Thyroid gland (tissue), 4 donors: ENCODE measurements at regions not wholly inside any gene's neighbourhood (a gene's known extent, or its start where the extent isn't known, plus 50 kb on each side); places are given as distances from the start of the nearest gene placed in this dataset.

ENCODE experiments used
- POLR2A ChIP-seq, 2 donors: fragments of 450-650 bp; IDR thresholded peaks; one replicate each; pipeline ENCODE4 v1.6.1; 2017; ENCODE audit warnings: antibody characterized with exemption in 2 of 2, mild to moderate bottlenecking in 2 of 2, moderate library complexity in 1 of 2
- TF ChIP-seq, protein P1 (sequence below), 6 experiments: fragments of 200-600 bp in 3 of 6; fragments of 450-650 bp in 3 of 6; sonication (generic) in 3 of 6; IDR thresholded peaks; one replicate each; pipeline ENCODE4 v1.5.1; 2016 to 2019; ENCODE audit warnings: antibody characterized with exemption in 6 of 6, mild to moderate bottlenecking in 2 of 6, inconsistent platforms in 1 of 6, moderate library complexity in 1 of 6

DNA sequence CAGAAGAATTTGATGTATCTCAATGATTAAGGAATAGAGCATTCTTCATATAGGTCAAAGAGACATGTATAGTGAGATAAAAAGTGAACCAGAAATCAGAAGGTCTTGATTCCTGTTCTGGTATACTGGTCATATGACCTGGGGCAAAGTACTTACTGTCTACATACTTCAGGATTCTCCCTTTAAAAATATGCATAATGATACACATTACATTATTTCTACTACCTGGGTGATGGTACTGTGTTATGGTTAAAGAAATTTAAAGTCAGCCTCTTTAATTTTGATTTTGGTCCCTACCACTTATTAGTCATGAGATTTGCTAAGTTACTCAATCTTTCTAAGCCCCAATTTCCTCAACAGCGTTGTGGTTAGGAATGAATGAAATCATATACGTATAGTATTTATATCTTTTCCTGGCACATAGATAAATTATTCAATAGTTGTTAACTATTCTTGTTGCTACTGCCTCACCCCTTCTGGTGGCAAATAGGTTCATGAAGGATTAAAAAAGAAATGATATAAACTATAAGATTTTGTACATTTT, 984.1 kb downstream of the TLE4 start:
- no peak for TF ChIP-seq POLR2A (IDR thresholded peaks at IDR 0.05)
- TF ChIP-seq, protein P1, sequence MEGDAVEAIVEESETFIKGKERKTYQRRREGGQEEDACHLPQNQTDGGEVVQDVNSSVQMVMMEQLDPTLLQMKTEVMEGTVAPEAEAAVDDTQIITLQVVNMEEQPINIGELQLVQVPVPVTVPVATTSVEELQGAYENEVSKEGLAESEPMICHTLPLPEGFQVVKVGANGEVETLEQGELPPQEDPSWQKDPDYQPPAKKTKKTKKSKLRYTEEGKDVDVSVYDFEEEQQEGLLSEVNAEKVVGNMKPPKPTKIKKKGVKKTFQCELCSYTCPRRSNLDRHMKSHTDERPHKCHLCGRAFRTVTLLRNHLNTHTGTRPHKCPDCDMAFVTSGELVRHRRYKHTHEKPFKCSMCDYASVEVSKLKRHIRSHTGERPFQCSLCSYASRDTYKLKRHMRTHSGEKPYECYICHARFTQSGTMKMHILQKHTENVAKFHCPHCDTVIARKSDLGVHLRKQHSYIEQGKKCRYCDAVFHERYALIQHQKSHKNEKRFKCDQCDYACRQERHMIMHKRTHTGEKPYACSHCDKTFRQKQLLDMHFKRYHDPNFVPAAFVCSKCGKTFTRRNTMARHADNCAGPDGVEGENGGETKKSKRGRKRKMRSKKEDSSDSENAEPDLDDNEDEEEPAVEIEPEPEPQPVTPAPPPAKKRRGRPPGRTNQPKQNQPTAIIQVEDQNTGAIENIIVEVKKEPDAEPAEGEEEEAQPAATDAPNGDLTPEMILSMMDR (IDR thresholded peaks at IDR 0.05) = no peak
